PC-3 (cell line): ENCODE measurements at regions not wholly inside any gene's neighbourhood (a gene's known extent, or its start where the extent isn't known, plus 50 kb on each side); places are given as distances from the start of the nearest gene placed in this dataset.

Experiments
- CTCF ChIP-seq: fragments of 300-600 bp; sonication (generic); conservative IDR thresholded peaks from 2 replicates; pipeline ENCODE4 v1.5.1; 2017; ENCODE audit warnings: antibody characterized with exemption, low read depth, mild to moderate bottlenecking, low read length
- EZH2 ChIP-seq: fragments of 300-600 bp; sonication (generic); IDR thresholded peaks from one replicate; pipeline ENCODE4 v1.6.1; 2017; ENCODE audit warnings: antibody characterized with exemption, mild to moderate bottlenecking, low read length; ENCODE audit not compliant: unreplicated experiment
- EZH2phosphoT487 ChIP-seq: fragments of 300-600 bp; sonication (generic); IDR thresholded peaks from 2 replicates; pipeline ENCODE4 v1.6.1; 2018; ENCODE audit warnings: mild to moderate bottlenecking, antibody characterized with exemption, low read length, borderline replicate concordance

- TF ChIP-seq EZH2phosphoT487 (no peak), CTCF (no peak), EZH2 (no peak)
These were observed 1073.3 kb upstream of the PHF14 start for GRCh38 chr7:9900339-9900738.
